ENCODE measurements at regions not wholly inside any gene's neighbourhood (a gene's known extent, or its start where the extent isn't known, plus 50 kb on each side); places are given as distances from the start of the nearest gene placed in this dataset.
"Not testable (repeated sequence)": the region's sequence is repeated elsewhere in the genome, so short reads cannot be mapped to it uniquely, and the experiment has no call there.

GRCh38 chr6:15935661-15936060, 193.2 kb upstream of the MYLIP start:
- no peak for FAIRE-seq
- H3K27me3 ChIP-seq (ENCODE audit: control insufficient read depth, insufficient read depth, low read length) = no peaks in the 10 kb centered on the region
- H3K27ac ChIP-seq (ENCODE audit: low read depth in 2 of 2, low read length in 2 of 2) = no peak overlapping the region
- H3K4me1 ChIP-seq (ENCODE audit: control insufficient read depth in 2 of 3, insufficient read depth in 2 of 3, low read depth in 1 of 3, low read length in 3 of 3) = no peaks in the 10 kb centered on the region
- no peak overlapping the region for H3K9ac ChIP-seq (ENCODE audit: low read length in 3 of 3)
- intact Hi-C loops (cut with DNase I) = no loop called here
- DNase-seq = no peak
- H3K4me3 ChIP-seq (ENCODE audit: low read length in 3 of 3) = no peak overlapping the region
- no peak for TF ChIP-seq CTCF (IDR thresholded peaks at IDR 0.05; ENCODE audit: borderline replicate concordance, extremely low read depth, insufficient read depth)
- H3K36me3 ChIP-seq (ENCODE audit: control insufficient read depth in 2 of 3, insufficient read depth in 3 of 3, low read length in 3 of 3) = no peaks in the 10 kb centered on the region
- no peaks in the 10 kb centered on the region for H3K9me3 ChIP-seq (ENCODE audit: control insufficient read depth in 2 of 3, insufficient read depth in 1 of 3, low read length in 3 of 3)

- H3K27ac ChIP-seq (ENCODE audit: low read depth in 2 of 2, low read length in 2 of 2); H3K27me3 ChIP-seq (ENCODE audit: control insufficient read depth, insufficient read depth, low read length); H3K4me1 ChIP-seq (ENCODE audit: control insufficient read depth in 2 of 3, insufficient read depth in 2 of 3, low read depth in 1 of 3, low read length in 3 of 3); H3K36me3 ChIP-seq (ENCODE audit: control insufficient read depth in 2 of 3, insufficient read depth in 3 of 3, low read length in 3 of 3); DNase-seq; intact Hi-C loops (cut with DNase I); FAIRE-seq; H3K4me3 ChIP-seq (ENCODE audit: low read length in 3 of 3); H3K9ac ChIP-seq (ENCODE audit: low read length in 3 of 3); H3K9me3 ChIP-seq (ENCODE audit: control insufficient read depth in 2 of 3, insufficient read depth in 1 of 3, low read length in 3 of 3): not testable (repeated sequence)
These were observed 197.2 kb upstream of the MYLIP start for GRCh38 chr6:15931697-15932096.

- FAIRE-seq (no peak), DNase-seq (no peak)
- no peak for TF ChIP-seq CTCF (IDR thresholded peaks at IDR 0.05; ENCODE audit: borderline replicate concordance, extremely low read depth, insufficient read depth)
- Histone ChIP-seq H3K9ac (ENCODE audit: low read length in 3 of 3) (no peak overlapping the region), H3K4me1 (ENCODE audit: control insufficient read depth in 2 of 3, insufficient read depth in 2 of 3, low read depth in 1 of 3, low read length in 3 of 3) (no peaks in the 10 kb centered on the region), H3K27me3 (ENCODE audit: control insufficient read depth, insufficient read depth, low read length) (no peaks in the 10 kb centered on the region), H3K4me3 (ENCODE audit: low read length in 3 of 3) (no peak overlapping the region), H3K36me3 (ENCODE audit: control insufficient read depth in 2 of 3, insufficient read depth in 3 of 3, low read length in 3 of 3) (no peaks in the 10 kb centered on the region), H3K9me3 (ENCODE audit: control insufficient read depth in 2 of 3, insufficient read depth in 1 of 3, low read length in 3 of 3) (no peaks in the 10 kb centered on the region), H3K27ac (ENCODE audit: low read depth in 2 of 2, low read length in 2 of 2) (no peak overlapping the region)
- intact Hi-C loops (cut with DNase I) = no loop called here
These were observed 198.7 kb upstream of the MYLIP start for GRCh38 chr6:15930207-15930606.

- intact Hi-C loops (cut with DNase I) = no loop called here
- DNase-seq (no peak), FAIRE-seq (no peak)
- Histone ChIP-seq H3K4me1 (ENCODE audit: control insufficient read depth in 2 of 3, insufficient read depth in 2 of 3, low read depth in 1 of 3, low read length in 3 of 3) (no peaks in the 10 kb centered on the region), H3K4me3 (ENCODE audit: low read length in 3 of 3) (no peak overlapping the region), H3K36me3 (ENCODE audit: control insufficient read depth in 2 of 3, insufficient read depth in 3 of 3, low read length in 3 of 3) (no peaks in the 10 kb centered on the region), H3K9me3 (ENCODE audit: control insufficient read depth in 2 of 3, insufficient read depth in 1 of 3, low read length in 3 of 3) (no peaks in the 10 kb centered on the region), H3K27ac (ENCODE audit: low read depth in 2 of 2, low read length in 2 of 2) (no peak overlapping the region), H3K9ac (ENCODE audit: low read length in 3 of 3) (no peak overlapping the region), H3K27me3 (ENCODE audit: control insufficient read depth, insufficient read depth, low read length) (no peaks in the 10 kb centered on the region)
- TF ChIP-seq CTCF (IDR thresholded peaks at IDR 0.05; ENCODE audit: borderline replicate concordance, extremely low read depth, insufficient read depth) = no peak
These were observed 199.2 kb upstream of the MYLIP start for GRCh38 chr6:15929685-15930084.

Measured in kidney (tissue), 13 donors.